ENCODE measurements at regions not wholly inside any gene's neighbourhood (a gene's known extent, or its start where the extent isn't known, plus 50 kb on each side); places are given as distances from the start of the nearest gene placed in this dataset.
"Not testable (repeated sequence)": the region's sequence is repeated elsewhere in the genome, so short reads cannot be mapped to it uniquely, and the experiment has no call there.

DNA sequence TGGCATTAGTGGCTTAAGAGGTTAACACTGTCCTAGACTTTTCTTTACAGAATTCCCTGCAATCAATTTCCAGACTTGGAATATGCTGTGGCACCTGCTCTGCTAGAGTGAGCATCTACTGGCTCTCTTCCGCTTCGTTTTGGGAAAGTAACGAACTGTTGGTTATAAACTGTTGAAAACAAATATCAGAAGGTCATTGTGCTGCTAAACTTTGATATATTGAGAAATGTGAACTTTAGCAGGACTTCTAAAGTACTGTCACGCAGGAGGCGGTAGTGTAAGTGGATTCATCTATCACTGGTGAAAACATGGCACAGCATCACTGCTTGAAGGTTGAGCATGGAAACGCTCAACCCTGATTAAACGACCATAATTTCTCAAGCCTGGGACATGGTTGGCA, 348.9 kb downstream of the FLRT2 start:
- no peak overlapping the region for H3K4me3 ChIP-seq (ENCODE audit: low read length in 2 of 2)
- H3K9ac ChIP-seq (ENCODE audit: low read depth in 1 of 2, low read length in 2 of 2), result no peak overlapping the region
- H3K4me1 ChIP-seq (ENCODE audit: control insufficient read depth in 2 of 2, insufficient read depth in 2 of 2, low read length in 2 of 2), result no peaks in the 10 kb centered on the region
- peaks cover 2 to 5% of the 10 kb centered on the region in 2 donors for H3K9me3 ChIP-seq (ENCODE audit: control insufficient read depth in 2 of 2, low read length in 2 of 2)
- no peaks in the 10 kb centered on the region for H3K27me3 ChIP-seq (ENCODE audit: control insufficient read depth in 2 of 2, insufficient read depth in 2 of 2, low read length in 2 of 2)
- no peak overlapping the region for H3K27ac ChIP-seq (ENCODE audit: low read depth in 2 of 2, low read length in 2 of 2)
- no peaks in the 10 kb centered on the region for H3K36me3 ChIP-seq (ENCODE audit: control insufficient read depth in 2 of 2, insufficient read depth in 2 of 2, low read length in 2 of 2)

DNA sequence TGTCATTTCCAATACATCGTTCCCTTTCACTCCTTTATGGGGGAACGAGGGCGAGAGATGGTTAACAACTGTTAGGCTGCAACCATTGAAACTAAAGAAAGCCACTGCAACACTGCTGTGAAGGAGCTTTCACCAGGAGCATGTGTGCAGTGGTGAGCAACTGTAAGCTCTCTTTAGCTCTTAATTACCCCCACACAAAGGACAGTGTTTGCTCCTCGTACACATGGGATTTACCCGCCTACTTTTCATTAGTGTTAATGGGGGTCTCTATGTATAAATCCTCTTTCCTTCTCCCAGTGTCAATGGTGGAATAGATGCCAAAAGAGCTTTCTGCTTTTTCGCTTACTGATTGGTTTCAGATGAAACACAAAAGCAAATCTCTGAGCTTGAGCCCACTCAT, 343.1 kb downstream of the FLRT2 start:
- H3K4me1 ChIP-seq (ENCODE audit: control insufficient read depth in 2 of 2, insufficient read depth in 2 of 2, low read length in 2 of 2), result no peaks in the 10 kb centered on the region
- peaks cover 6 to 11% of the 10 kb centered on the region in 2 donors for H3K9me3 ChIP-seq (ENCODE audit: control insufficient read depth in 2 of 2, low read length in 2 of 2)
- H3K27me3 ChIP-seq (ENCODE audit: control insufficient read depth in 2 of 2, insufficient read depth in 2 of 2, low read length in 2 of 2), result no peaks in the 10 kb centered on the region
- H3K36me3 ChIP-seq (ENCODE audit: control insufficient read depth in 2 of 2, insufficient read depth in 2 of 2, low read length in 2 of 2), result no peaks in the 10 kb centered on the region
- no peak overlapping the region for H3K27ac ChIP-seq (ENCODE audit: low read depth in 2 of 2, low read length in 2 of 2)
- H3K9ac ChIP-seq (ENCODE audit: low read depth in 1 of 2, low read length in 2 of 2), result no peak overlapping the region
- H3K4me3 ChIP-seq (ENCODE audit: low read length in 2 of 2), result no peak overlapping the region

GRCh38 chr14:85867450-85867849, 337.5 kb downstream of the FLRT2 start:
- Histone ChIP-seq H3K27me3 (ENCODE audit: control insufficient read depth in 2 of 2, insufficient read depth in 2 of 2, low read length in 2 of 2) (no peaks in the 10 kb centered on the region), H3K4me1 (ENCODE audit: control insufficient read depth in 2 of 2, insufficient read depth in 2 of 2, low read length in 2 of 2) (no peaks in the 10 kb centered on the region), H3K27ac (ENCODE audit: low read depth in 2 of 2, low read length in 2 of 2) (no peak overlapping the region), H3K36me3 (ENCODE audit: control insufficient read depth in 2 of 2, insufficient read depth in 2 of 2, low read length in 2 of 2) (no peaks in the 10 kb centered on the region), H3K9me3 (ENCODE audit: control insufficient read depth in 2 of 2, low read length in 2 of 2) (peaks cover 0 to 6% of the 10 kb centered on the region in 2 donors), H3K4me3 (ENCODE audit: low read length in 2 of 2) (no peak overlapping the region), H3K9ac (ENCODE audit: low read depth in 1 of 2, low read length in 2 of 2) (no peak overlapping the region)

- Histone ChIP-seq H3K9me3 (ENCODE audit: control insufficient read depth in 2 of 2, low read length in 2 of 2) (peaks cover 0 to 6% of the 10 kb centered on the region in 2 donors), H3K9ac (ENCODE audit: low read depth in 1 of 2, low read length in 2 of 2) (no peak overlapping the region), H3K4me3 (ENCODE audit: low read length in 2 of 2) (no peak overlapping the region), H3K36me3 (ENCODE audit: control insufficient read depth in 2 of 2, insufficient read depth in 2 of 2, low read length in 2 of 2) (no peaks in the 10 kb centered on the region), H3K4me1 (ENCODE audit: control insufficient read depth in 2 of 2, insufficient read depth in 2 of 2, low read length in 2 of 2) (no peaks in the 10 kb centered on the region), H3K27me3 (ENCODE audit: control insufficient read depth in 2 of 2, insufficient read depth in 2 of 2, low read length in 2 of 2) (no peaks in the 10 kb centered on the region), H3K27ac (ENCODE audit: low read depth in 2 of 2, low read length in 2 of 2) (no peak overlapping the region)
Measured at GRCh38 chr14:85865701-85866100, 335.8 kb downstream of the FLRT2 start.

DNA sequence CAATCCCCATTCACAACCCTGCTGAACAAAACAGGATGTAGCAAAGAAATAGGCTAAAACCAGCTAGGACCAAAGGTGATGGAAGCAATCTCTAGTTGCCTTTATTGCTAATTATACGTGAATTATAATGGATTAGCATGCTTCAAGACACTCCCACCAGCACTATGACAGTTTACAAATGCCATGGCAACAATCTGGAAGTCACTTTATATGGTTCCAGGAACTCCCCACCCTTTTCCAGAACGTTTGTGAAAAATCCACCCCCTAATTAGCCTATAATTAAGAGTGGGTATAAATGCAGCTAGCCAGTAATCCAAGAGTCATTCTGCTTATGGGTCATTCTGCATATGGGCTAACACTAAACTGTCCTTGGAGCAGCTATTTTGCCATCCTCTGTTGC, 328.7 kb downstream of the FLRT2 start:
- Histone ChIP-seq H3K4me1 (ENCODE audit: control insufficient read depth in 2 of 2, insufficient read depth in 2 of 2, low read length in 2 of 2) (no peaks in the 10 kb centered on the region), H3K4me3 (ENCODE audit: low read length in 2 of 2) (no peak overlapping the region), H3K27me3 (ENCODE audit: control insufficient read depth in 2 of 2, insufficient read depth in 2 of 2, low read length in 2 of 2) (no peaks in the 10 kb centered on the region), H3K9ac (ENCODE audit: low read depth in 1 of 2, low read length in 2 of 2) (no peak overlapping the region), H3K36me3 (ENCODE audit: control insufficient read depth in 2 of 2, insufficient read depth in 2 of 2, low read length in 2 of 2) (no peaks in the 10 kb centered on the region), H3K9me3 (ENCODE audit: control insufficient read depth in 2 of 2, low read length in 2 of 2) (peaks cover 0 to 2% of the 10 kb centered on the region in 2 donors), H3K27ac (ENCODE audit: low read depth in 2 of 2, low read length in 2 of 2) (no peak overlapping the region)

DNA sequence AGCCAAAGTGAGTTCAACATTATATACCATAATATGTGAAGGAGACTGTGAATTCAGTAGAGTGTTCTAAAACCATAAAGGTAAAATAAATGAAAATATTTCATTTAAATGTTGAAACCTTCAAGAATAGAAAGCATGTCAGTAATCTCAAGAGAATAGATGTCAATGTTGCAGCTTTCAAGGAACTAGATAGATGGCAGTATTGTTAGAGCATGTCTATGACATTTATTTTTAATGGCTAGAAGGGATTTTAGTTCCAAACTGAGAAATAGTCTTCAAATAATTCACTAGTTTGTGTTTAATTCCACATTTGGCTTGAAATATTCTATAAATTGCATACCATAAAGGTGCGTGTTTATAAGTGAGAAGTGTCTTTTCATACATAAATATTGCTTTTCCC, 326.5 kb downstream of the FLRT2 start:
- Histone ChIP-seq H3K4me1 (ENCODE audit: control insufficient read depth in 2 of 2, insufficient read depth in 2 of 2, low read length in 2 of 2) (no peaks in the 10 kb centered on the region), H3K9me3 (ENCODE audit: control insufficient read depth in 2 of 2, low read length in 2 of 2) (peaks cover 0 to 2% of the 10 kb centered on the region in 2 donors), H3K4me3 (ENCODE audit: low read length in 2 of 2) (no peak overlapping the region), H3K9ac (ENCODE audit: low read depth in 1 of 2, low read length in 2 of 2) (no peak overlapping the region), H3K27ac (ENCODE audit: low read depth in 2 of 2, low read length in 2 of 2) (no peak overlapping the region), H3K27me3 (ENCODE audit: control insufficient read depth in 2 of 2, insufficient read depth in 2 of 2, low read length in 2 of 2) (no peaks in the 10 kb centered on the region), H3K36me3 (ENCODE audit: control insufficient read depth in 2 of 2, insufficient read depth in 2 of 2, low read length in 2 of 2) (no peaks in the 10 kb centered on the region)

DNA sequence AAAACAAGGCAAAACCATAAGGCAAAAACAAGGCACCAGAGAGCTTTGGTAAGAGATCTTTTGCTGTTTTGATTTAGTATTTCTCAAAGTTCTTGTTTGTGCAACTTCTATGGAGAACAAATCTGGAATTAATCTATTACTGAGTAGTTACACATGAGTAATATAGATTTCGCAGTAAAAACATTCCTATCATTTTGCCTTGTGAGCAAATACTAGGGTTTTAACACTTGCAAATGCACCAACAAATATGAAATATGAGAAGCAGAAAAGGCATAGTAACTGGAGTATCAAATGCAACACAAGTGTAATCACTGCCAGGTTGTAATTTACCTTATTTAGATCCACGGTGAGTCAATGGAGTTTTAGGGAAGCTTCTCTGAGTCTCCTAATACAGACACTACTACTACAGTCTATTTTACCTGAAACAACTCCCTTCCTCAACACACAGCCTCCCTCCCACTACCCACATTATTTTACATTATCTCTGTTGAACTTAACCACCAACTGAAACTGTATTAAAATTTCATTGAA, 324.1 kb downstream of the FLRT2 start:
- no peak overlapping the region for H3K4me3 ChIP-seq (ENCODE audit: low read length in 2 of 2)
- no peaks in the 10 kb centered on the region for H3K36me3 ChIP-seq (ENCODE audit: control insufficient read depth in 2 of 2, insufficient read depth in 2 of 2, low read length in 2 of 2)
- peaks cover 0 to 2% of the 10 kb centered on the region in 2 donors for H3K9me3 ChIP-seq (ENCODE audit: control insufficient read depth in 2 of 2, low read length in 2 of 2)
- no peaks in the 10 kb centered on the region for H3K27me3 ChIP-seq (ENCODE audit: control insufficient read depth in 2 of 2, insufficient read depth in 2 of 2, low read length in 2 of 2)
- H3K9ac ChIP-seq (ENCODE audit: low read depth in 1 of 2, low read length in 2 of 2), result no peak overlapping the region
- no peak overlapping the region for H3K27ac ChIP-seq (ENCODE audit: low read depth in 2 of 2, low read length in 2 of 2)
- H3K4me1 ChIP-seq (ENCODE audit: control insufficient read depth in 2 of 2, insufficient read depth in 2 of 2, low read length in 2 of 2), result no peaks in the 10 kb centered on the region

DNA sequence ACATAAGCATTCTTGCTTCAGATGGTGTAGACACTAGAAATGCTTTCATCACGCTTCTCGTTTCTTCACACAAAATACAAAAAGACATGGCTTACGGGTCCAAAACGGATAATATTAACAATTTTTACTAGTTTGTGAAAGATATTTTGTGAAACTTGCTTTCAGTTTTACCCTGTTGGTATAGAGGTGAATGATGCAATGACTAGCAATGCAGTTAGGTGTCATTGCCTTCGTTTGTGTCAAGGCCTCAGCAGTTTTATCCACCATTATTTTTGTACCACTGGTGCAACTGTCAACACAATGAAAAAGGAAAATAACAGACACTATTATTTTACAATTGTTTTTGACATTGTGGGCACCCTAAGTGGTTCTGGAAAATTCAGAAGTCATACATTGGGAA, 323.0 kb downstream of the FLRT2 start:
- Histone ChIP-seq H3K9ac (ENCODE audit: low read depth in 1 of 2, low read length in 2 of 2) (no peak overlapping the region), H3K27me3 (ENCODE audit: control insufficient read depth in 2 of 2, insufficient read depth in 2 of 2, low read length in 2 of 2) (no peaks in the 10 kb centered on the region), H3K4me3 (ENCODE audit: low read length in 2 of 2) (no peak overlapping the region), H3K4me1 (ENCODE audit: control insufficient read depth in 2 of 2, insufficient read depth in 2 of 2, low read length in 2 of 2) (no peaks in the 10 kb centered on the region), H3K36me3 (ENCODE audit: control insufficient read depth in 2 of 2, insufficient read depth in 2 of 2, low read length in 2 of 2) (no peaks in the 10 kb centered on the region), H3K9me3 (ENCODE audit: control insufficient read depth in 2 of 2, low read length in 2 of 2) (no peaks in the 10 kb centered on the region), H3K27ac (ENCODE audit: low read depth in 2 of 2, low read length in 2 of 2) (no peak overlapping the region)

DNA sequence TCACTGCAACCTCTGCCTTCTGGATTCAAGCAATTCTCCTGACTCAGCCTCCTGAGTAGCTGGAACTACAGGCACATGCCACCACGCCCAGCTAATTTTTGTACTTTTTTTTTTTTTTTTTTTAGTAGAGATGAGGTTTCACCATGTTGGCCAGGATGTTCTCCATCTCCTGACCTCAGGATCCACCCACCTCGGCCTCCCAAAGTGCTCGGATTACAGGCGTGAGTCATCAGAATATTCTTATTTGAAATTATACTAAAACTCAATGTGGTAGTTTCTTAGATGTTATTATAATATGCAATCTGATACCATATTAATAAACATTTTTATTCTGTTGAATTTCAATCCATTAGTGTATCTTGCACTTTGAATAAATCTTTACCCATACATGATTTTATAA, 322.2 kb downstream of the FLRT2 start:
- H3K27me3 ChIP-seq (ENCODE audit: control insufficient read depth in 2 of 2, insufficient read depth in 2 of 2, low read length in 2 of 2); H3K9ac ChIP-seq (ENCODE audit: low read depth in 1 of 2, low read length in 2 of 2); H3K4me1 ChIP-seq (ENCODE audit: control insufficient read depth in 2 of 2, insufficient read depth in 2 of 2, low read length in 2 of 2); H3K36me3 ChIP-seq (ENCODE audit: control insufficient read depth in 2 of 2, insufficient read depth in 2 of 2, low read length in 2 of 2); H3K27ac ChIP-seq (ENCODE audit: low read depth in 2 of 2, low read length in 2 of 2); H3K9me3 ChIP-seq (ENCODE audit: control insufficient read depth in 2 of 2, low read length in 2 of 2); H3K4me3 ChIP-seq (ENCODE audit: low read length in 2 of 2): not testable (repeated sequence)

DNA sequence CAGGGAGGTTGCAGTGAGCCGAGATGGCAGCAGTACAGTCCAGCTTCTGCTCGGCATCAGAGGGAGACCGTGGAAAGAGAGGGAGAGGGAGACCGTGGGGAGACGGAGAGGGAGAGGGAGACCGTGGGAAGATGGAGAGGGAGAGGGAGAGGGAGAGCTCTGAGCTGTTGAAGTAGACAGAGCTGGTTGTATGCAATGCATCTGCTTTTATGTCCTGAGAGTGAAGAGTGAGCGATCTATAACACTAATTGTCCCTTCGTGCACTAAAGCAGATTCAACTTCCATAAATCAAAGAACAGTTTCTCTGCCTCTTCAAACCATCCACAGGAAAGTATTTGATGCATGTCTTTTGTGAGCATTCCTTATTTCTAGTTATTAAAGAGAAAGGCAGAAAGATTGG, 300.6 kb downstream of the FLRT2 start:
- not testable (repeated sequence) for H3K9me3 ChIP-seq (ENCODE audit: control insufficient read depth in 2 of 2, low read length in 2 of 2); H3K9ac ChIP-seq (ENCODE audit: low read depth in 1 of 2, low read length in 2 of 2); H3K27me3 ChIP-seq (ENCODE audit: control insufficient read depth in 2 of 2, insufficient read depth in 2 of 2, low read length in 2 of 2); H3K4me3 ChIP-seq (ENCODE audit: low read length in 2 of 2); H3K27ac ChIP-seq (ENCODE audit: low read depth in 2 of 2, low read length in 2 of 2); H3K4me1 ChIP-seq (ENCODE audit: control insufficient read depth in 2 of 2, insufficient read depth in 2 of 2, low read length in 2 of 2); H3K36me3 ChIP-seq (ENCODE audit: control insufficient read depth in 2 of 2, insufficient read depth in 2 of 2, low read length in 2 of 2)

GRCh38 chr14:85829601-85830000, 299.7 kb downstream of the FLRT2 start:
- H3K4me1 ChIP-seq (ENCODE audit: control insufficient read depth in 2 of 2, insufficient read depth in 2 of 2, low read length in 2 of 2); H3K9me3 ChIP-seq (ENCODE audit: control insufficient read depth in 2 of 2, low read length in 2 of 2); H3K36me3 ChIP-seq (ENCODE audit: control insufficient read depth in 2 of 2, insufficient read depth in 2 of 2, low read length in 2 of 2); H3K27ac ChIP-seq (ENCODE audit: low read depth in 2 of 2, low read length in 2 of 2); H3K9ac ChIP-seq (ENCODE audit: low read depth in 1 of 2, low read length in 2 of 2); H3K4me3 ChIP-seq (ENCODE audit: low read length in 2 of 2); H3K27me3 ChIP-seq (ENCODE audit: control insufficient read depth in 2 of 2, insufficient read depth in 2 of 2, low read length in 2 of 2): not testable (repeated sequence)
